GM23338 (cell line): ENCODE measurements at regions not wholly inside any gene's neighbourhood (a gene's known extent, or its start where the extent isn't known, plus 50 kb on each side); places are given as distances from the start of the nearest gene placed in this dataset.

Experiments used
- ATAC-seq: fragments of 200-7000 bp; cut with Tn5 transposase; 3 replicates; pipeline ENCODE4 v1.9.1; 2020
- DNase-seq: peaks from one replicate; pipeline ENCODE4 v3.0.0-alpha.2; 2015; ENCODE audit warnings: low spot score
- H2AFZ ChIP-seq: fragments of 200-600 bp; sonication (generic); 2 replicates; pipeline ENCODE4 v1.8.0; 2016; ENCODE audit warnings: antibody characterized with exemption, mild to moderate bottlenecking, moderate library complexity
- H3F3A ChIP-seq: fragments of 200-600 bp; sonication (generic); replicated peaks from 2 replicates; pipeline ENCODE4 v1.8.0; 2017; ENCODE audit warnings: antibody characterized with exemption, mixed run types, low read depth
- H3K27ac ChIP-seq: fragments of 200-600 bp; sonication (generic); 2 replicates; pipeline ENCODE4 v1.6.1; 2016; ENCODE audit warnings: low read depth
- H3K27me3 ChIP-seq: fragments of 200-600 bp; sonication (generic); 2 replicates; pipeline ENCODE4 v1.8.0; 2016; ENCODE audit warnings: mild to moderate bottlenecking, mixed run types, moderate library complexity; ENCODE audit not compliant: insufficient read depth
- H3K36me3 ChIP-seq: fragments of 200-600 bp; sonication (generic); 2 replicates; pipeline ENCODE4 v1.8.0; 2016; ENCODE audit warnings: mild to moderate bottlenecking; ENCODE audit not compliant: insufficient read depth
- H3K4me1 ChIP-seq: fragments of 200-600 bp; sonication (generic); 2 replicates; pipeline ENCODE4 v1.8.0; 2016; ENCODE audit warnings: mild to moderate bottlenecking, moderate library complexity; ENCODE audit not compliant: insufficient read depth
- H3K4me2 ChIP-seq: fragments of 200-600 bp; sonication (generic); 2 replicates; pipeline ENCODE4 v1.7.1; 2017; ENCODE audit warnings: mixed run types
- H3K4me3 ChIP-seq: fragments of 200-600 bp; sonication (generic); 2 replicates; pipeline ENCODE4 v1.6.1; 2016; ENCODE audit warnings: mixed run types
- H3K79me2 ChIP-seq: fragments of 200-600 bp; sonication (generic); replicated peaks from 2 replicates; pipeline ENCODE4 v1.8.0; 2017; ENCODE audit warnings: mild to moderate bottlenecking; ENCODE audit not compliant: insufficient read depth
- H3K9me2 ChIP-seq: fragments of 200-600 bp; sonication (generic); 2 replicates; pipeline ENCODE4 v1.8.0; 2017; ENCODE audit not compliant: insufficient read depth
- H4K20me1 ChIP-seq: fragments of 200-600 bp; sonication (generic); replicated peaks from 2 replicates; pipeline ENCODE4 v1.8.0; 2017; ENCODE audit warnings: mild to moderate bottlenecking; ENCODE audit not compliant: insufficient read depth
- H3K27ac Mint-ChIP-seq: 2 replicates; pipeline ENCODE4 v1.8.0; 2020; ENCODE audit warnings: inconsistent platforms, mild to moderate bottlenecking, moderate library complexity, mixed read lengths
- H3K27me3 Mint-ChIP-seq: 3 replicates; pipeline ENCODE4 v1.8.0; 2022; ENCODE audit warnings: low read depth, mild to moderate bottlenecking, moderate library complexity, mixed read lengths, inconsistent platforms; ENCODE audit not compliant: insufficient read depth, poor library complexity
- H3K36me3 Mint-ChIP-seq: 3 replicates; pipeline ENCODE4 v1.8.0; 2021; ENCODE audit warnings: low read depth, mild to moderate bottlenecking, inconsistent platforms, moderate library complexity, mixed read lengths
- H3K4me1 Mint-ChIP-seq: 3 replicates; pipeline ENCODE4 v1.8.0; 2020; ENCODE audit warnings: mild to moderate bottlenecking, inconsistent platforms, mixed read lengths
- H3K4me3 Mint-ChIP-seq: 3 replicates; pipeline ENCODE4 v1.8.0; 2021; ENCODE audit warnings: moderate library complexity, mild to moderate bottlenecking, inconsistent platforms, mixed read lengths
- H3K9me3 Mint-ChIP-seq: 3 replicates; pipeline ENCODE4 v1.8.0; 2020; ENCODE audit warnings: moderate library complexity, mild to moderate bottlenecking, inconsistent platforms, mixed read lengths
- CTCF ChIP-seq, 2 experiments: fragments of 200-600 bp in 1 of 2; sonication (generic) in 1 of 2; conservative IDR thresholded peaks; 2 replicates each; pipeline versions ENCODE4 v1.5.1 to v1.6.1; 2016 to 2017; ENCODE audit warnings: antibody characterized with exemption in 2 of 2, low read depth in 2 of 2, mild to moderate bottlenecking in 2 of 2, moderate library complexity in 1 of 2
- ETS1 ChIP-seq: IDR thresholded peaks from 2 replicates; pipeline ENCODE4 v1.6.1; 2016; ENCODE audit warnings: antibody characterized with exemption
- EZH2 ChIP-seq: fragments of 200-600 bp; sonication (generic); IDR thresholded peaks from one replicate; pipeline ENCODE4 v1.8.0; 2017; ENCODE audit warnings: antibody characterized with exemption, mild to moderate bottlenecking, low read depth; ENCODE audit not compliant: unreplicated experiment
- EZH2phosphoT487 ChIP-seq: fragments of 200-600 bp; sonication (generic); IDR thresholded peaks from one replicate; pipeline ENCODE4 v1.8.1; 2018; ENCODE audit warnings: antibody characterized with exemption; ENCODE audit not compliant: unreplicated experiment
- JUNB ChIP-seq: IDR thresholded peaks from one replicate; pipeline ENCODE4 v1.6.1; 2016; ENCODE audit warnings: antibody characterized with exemption; ENCODE audit not compliant: unreplicated experiment
- POLR2AphosphoS5 ChIP-seq: IDR thresholded peaks from 2 replicates; pipeline ENCODE4 v1.6.1; 2016; ENCODE audit warnings: antibody characterized with exemption, low read depth
- REST ChIP-seq: IDR thresholded peaks from one replicate; pipeline ENCODE4 v1.6.1; 2018; ENCODE audit warnings: antibody characterized with exemption; ENCODE audit not compliant: unreplicated experiment
- ZNF462 ChIP-seq: fragments of 250-450 bp; sonication (Bioruptor Pico); IDR thresholded peaks from 2 replicates; pipeline ENCODE4 v1.5.0; 2020; ENCODE audit warnings: mild to moderate bottlenecking, moderate library complexity

GRCh38 chr4:173891072-173891471, 361.0 kb upstream of the HAND2 start (continued):
- TF ChIP-seq REST (no peak), EZH2phosphoT487 (no peak), CTCF (conservative IDR thresholded peaks at IDR 0.05; ENCODE audit: low read depth in 2 of 2) (no peak), JUNB (no peak), POLR2AphosphoS5 (no peak), EZH2 (no peak), ETS1 (no peak)

GRCh38 chr4:173883821-173884220, 353.8 kb upstream of the HAND2 start:
- ATAC-seq (no peak), DNase-seq (no peak)
- H3F3A ChIP-seq = no peaks in the 10 kb centered on the region
- no peaks in the 10 kb centered on the region for H3K36me3 Mint-ChIP-seq
- H3K9me2 ChIP-seq = no peaks in the 10 kb centered on the region
- no peak overlapping the region for H3K4me3 Mint-ChIP-seq
- no peaks in the 10 kb centered on the region for H3K27me3 ChIP-seq
- H3K36me3 ChIP-seq = no peaks in the 10 kb centered on the region
- peaks cover 12% of the 10 kb centered on the region; the same call in 2 of the 3 replicates for H3K4me1 Mint-ChIP-seq
- no peak overlapping the region for H2AFZ ChIP-seq
- H3K4me3 ChIP-seq = no peak overlapping the region
- H3K4me1 ChIP-seq = no peaks in the 10 kb centered on the region
- H4K20me1 ChIP-seq = no peaks in the 10 kb centered on the region
- H3K27me3 Mint-ChIP-seq = no peaks in the 10 kb centered on the region
- H3K9me3 Mint-ChIP-seq = no peaks in the 10 kb centered on the region; the same call in 2 of the 3 replicates
- H3K4me2 ChIP-seq = no peak overlapping the region
- no peak overlapping the region for H3K27ac Mint-ChIP-seq
- H3K27ac ChIP-seq = no peak overlapping the region
- no peaks in the 10 kb centered on the region for H3K79me2 ChIP-seq
- no peak for TF ChIP-seq CTCF (conservative IDR thresholded peaks at IDR 0.05; ENCODE audit: low read depth in 2 of 2)
- TF ChIP-seq ZNF462 (CRISPR knock-in tag) = no peak
- no peak for TF ChIP-seq POLR2AphosphoS5
